ENCODE measurements at regions not wholly inside any gene's neighbourhood (a gene's known extent, or its start where the extent isn't known, plus 50 kb on each side); places are given as distances from the start of the nearest gene placed in this dataset.

- TF ChIP-seq CTCF (IDR thresholded peaks at IDR 0.05; ENCODE audit: insufficient read depth, low read depth, low read length) = no peak
- Histone ChIP-seq H3K27me3 (ENCODE audit: control insufficient read depth, insufficient read depth, low read length) (no peaks in the 10 kb centered on the region), H3K36me3 (ENCODE audit: control insufficient read depth, insufficient read depth, low read length) (no peaks in the 10 kb centered on the region), H3K4me3 (ENCODE audit: low read depth, low read length) (no peak overlapping the region)
- ChIA-PET CTCF (interaction anchor here (1.0 kb wide), 1 partner anchor 77 kb away, joined by 3 read pairs; no protein-coding TSS in a partner anchor), POLR2A (no interaction called here)
- DNase-seq (ENCODE audit: low read depth) = no peak
Observed at GRCh38 chr7:13044309-13044708, 356.9 kb downstream of the ARL4A start.

GRCh38 chr7:13047061-13047460, 359.6 kb downstream of the ARL4A start:
- H3K36me3 ChIP-seq (ENCODE audit: control insufficient read depth, insufficient read depth, low read length) = no peaks in the 10 kb centered on the region
- TF ChIP-seq CTCF (IDR thresholded peaks at IDR 0.05; ENCODE audit: insufficient read depth, low read depth, low read length) = no peak
- no peaks in the 10 kb centered on the region for H3K27me3 ChIP-seq (ENCODE audit: control insufficient read depth, insufficient read depth, low read length)
- CTCF ChIA-PET = no interaction called here
- POLR2A ChIA-PET = no interaction called here
- no peak for DNase-seq (ENCODE audit: low read depth)
- no peak overlapping the region for H3K4me3 ChIP-seq (ENCODE audit: low read depth, low read length)

- no peak overlapping the region for H3K4me3 ChIP-seq (ENCODE audit: low read depth, low read length)
- ChIA-PET POLR2A (no interaction called here), CTCF (interaction anchor here (0.6 to 1.3 kb wide), 2 partner anchors 158 to 363 kb away, joined by 3 read pairs; no protein-coding TSS in a partner anchor)
- no peaks in the 10 kb centered on the region for H3K27me3 ChIP-seq (ENCODE audit: control insufficient read depth, insufficient read depth, low read length)
- no peaks in the 10 kb centered on the region for H3K36me3 ChIP-seq (ENCODE audit: control insufficient read depth, insufficient read depth, low read length)
- DNase-seq (ENCODE audit: low read depth) = no peak
- no peak for TF ChIP-seq CTCF (IDR thresholded peaks at IDR 0.05; ENCODE audit: insufficient read depth, low read depth, low read length)
Observed at GRCh38 chr7:13049946-13050345, 362.5 kb downstream of the ARL4A start.

- CTCF ChIA-PET = interaction anchor here (1.3 kb wide), 1 partner anchor 364 kb away, joined by 3 read pairs; no protein-coding TSS in a partner anchor
- no peaks in the 10 kb centered on the region for H3K27me3 ChIP-seq (ENCODE audit: control insufficient read depth, insufficient read depth, low read length)
- peak; percentile 34 for DNase-seq (ENCODE audit: low read depth)
- H3K4me3 ChIP-seq (ENCODE audit: low read depth, low read length) = no peak overlapping the region
- H3K36me3 ChIP-seq (ENCODE audit: control insufficient read depth, insufficient read depth, low read length) = no peaks in the 10 kb centered on the region
- POLR2A ChIA-PET = no interaction called here
- TF ChIP-seq CTCF (IDR thresholded peaks at IDR 0.05; ENCODE audit: insufficient read depth, low read depth, low read length) = no peak
Observed at GRCh38 chr7:13050703-13051102, 363.3 kb downstream of the ARL4A start.

- Histone ChIP-seq H3K36me3 (ENCODE audit: control insufficient read depth, insufficient read depth, low read length) (no peaks in the 10 kb centered on the region), H3K27me3 (ENCODE audit: control insufficient read depth, insufficient read depth, low read length) (no peaks in the 10 kb centered on the region), H3K4me3 (ENCODE audit: low read depth, low read length) (no peak overlapping the region)
- ChIA-PET POLR2A (no interaction called here), CTCF (no interaction called here)
- no peak for TF ChIP-seq CTCF (IDR thresholded peaks at IDR 0.05; ENCODE audit: insufficient read depth, low read depth, low read length)
- no peak for DNase-seq (ENCODE audit: low read depth)
Observed at GRCh38 chr7:13055732-13056368, 368.4 kb downstream of the ARL4A start.

All from BJ (cell line).